8988T (cell line): ENCODE measurements at regions not wholly inside any gene's neighbourhood (a gene's known extent, or its start where the extent isn't known, plus 50 kb on each side); places are given as distances from the start of the nearest gene placed in this dataset.

Source experiments
- DNase-seq: peaks from one replicate; pipeline ENCODE4 v3.0.0; 2011

DNA sequence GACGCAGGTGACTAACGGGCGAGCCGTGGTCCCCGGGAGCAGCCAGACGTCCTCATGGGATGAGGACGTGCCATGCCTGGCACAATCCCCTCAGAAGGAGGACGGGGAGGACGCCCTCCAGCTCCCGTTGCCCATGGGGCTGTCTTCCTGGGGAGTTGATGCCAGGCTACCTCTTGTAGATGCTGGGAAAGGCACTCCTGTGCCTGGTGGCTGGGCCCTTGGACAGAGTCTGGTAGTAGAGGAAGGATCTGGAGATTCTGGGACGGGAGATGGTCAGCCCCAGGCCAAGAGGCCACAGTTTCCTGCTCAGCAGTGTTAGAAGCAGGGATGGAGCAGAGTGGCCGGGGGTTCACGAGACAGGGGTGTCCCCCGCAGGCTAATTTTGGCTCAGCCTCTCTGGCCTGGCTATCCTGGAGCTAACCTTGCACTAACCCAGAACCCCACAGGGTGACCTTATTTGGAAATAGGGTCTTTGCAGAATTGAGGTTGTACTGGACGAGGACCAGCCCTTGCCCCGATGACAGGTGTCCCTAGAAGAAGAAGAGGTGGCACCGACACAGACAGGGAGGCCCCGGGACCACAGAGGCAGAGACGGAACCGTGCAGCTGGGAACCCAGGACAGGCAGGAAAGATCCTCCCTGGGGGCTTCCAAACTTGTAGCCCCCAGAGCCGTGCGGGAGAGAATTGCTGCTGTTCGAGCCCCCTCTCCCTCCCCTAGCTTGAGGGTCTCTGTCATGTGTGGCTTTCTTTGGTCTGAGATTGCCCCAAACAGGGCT is 50.1 kb upstream of the ADRA2C start:
- no peak for DNase-seq

DNA sequence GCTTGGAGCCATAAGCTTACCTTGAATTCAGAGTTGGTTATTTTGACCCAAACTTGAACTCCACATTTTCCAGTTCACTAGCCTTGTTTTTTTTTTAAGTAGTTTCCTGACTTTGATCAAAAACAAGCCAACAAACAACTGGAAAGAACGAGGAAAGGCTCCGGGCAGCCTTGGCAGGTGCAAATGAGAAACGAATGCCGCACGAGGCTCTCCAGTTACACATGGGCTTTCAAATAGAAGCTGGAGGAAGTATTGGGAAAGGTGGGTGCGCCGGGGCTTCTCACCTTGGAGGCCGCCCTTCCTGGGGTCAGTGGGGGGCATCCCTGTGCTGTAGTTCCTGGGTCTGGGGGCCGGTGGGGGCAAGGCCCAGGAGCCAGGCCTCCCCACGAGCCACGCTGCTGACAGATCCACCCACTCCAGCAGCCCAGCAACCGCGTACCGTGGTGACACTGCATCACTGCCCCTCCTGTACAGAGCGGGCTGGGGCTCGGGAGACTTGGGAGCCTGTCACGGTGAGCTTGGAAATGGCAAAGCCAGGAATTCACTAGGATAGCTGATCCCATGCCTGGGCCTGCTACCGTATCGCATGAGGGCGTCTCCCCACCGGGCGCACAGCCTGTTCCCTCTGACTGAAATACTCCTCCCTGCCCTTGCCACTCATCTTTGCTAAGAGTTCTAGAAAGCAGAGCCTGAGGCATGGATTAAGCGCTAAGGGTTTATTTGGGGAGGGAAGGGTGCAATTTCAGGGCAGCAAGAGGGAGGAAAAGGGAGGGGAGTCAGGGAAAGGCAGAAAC is 50.9 kb upstream of the ADRA2C start:
- no peak for DNase-seq

DNA sequence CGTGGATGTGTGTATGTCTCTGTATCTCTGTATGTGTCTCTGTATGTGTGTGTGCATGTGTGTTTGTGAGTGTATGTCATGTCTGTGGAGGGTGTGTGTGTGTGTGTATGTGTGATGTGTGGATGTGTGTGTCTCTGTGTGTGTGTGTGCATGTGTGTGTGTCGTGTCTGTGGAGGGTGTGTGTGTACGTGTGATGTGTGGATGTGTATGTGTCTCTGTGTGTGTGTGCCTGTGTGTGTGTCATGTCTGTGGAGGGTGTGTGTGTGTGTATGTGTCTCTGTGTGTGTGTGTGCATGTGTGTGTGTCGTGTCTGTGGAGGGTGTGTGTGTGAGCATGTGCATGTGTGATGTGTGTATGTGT is 51.6 kb upstream of the ADRA2C start:
- no peak for DNase-seq

DNA sequence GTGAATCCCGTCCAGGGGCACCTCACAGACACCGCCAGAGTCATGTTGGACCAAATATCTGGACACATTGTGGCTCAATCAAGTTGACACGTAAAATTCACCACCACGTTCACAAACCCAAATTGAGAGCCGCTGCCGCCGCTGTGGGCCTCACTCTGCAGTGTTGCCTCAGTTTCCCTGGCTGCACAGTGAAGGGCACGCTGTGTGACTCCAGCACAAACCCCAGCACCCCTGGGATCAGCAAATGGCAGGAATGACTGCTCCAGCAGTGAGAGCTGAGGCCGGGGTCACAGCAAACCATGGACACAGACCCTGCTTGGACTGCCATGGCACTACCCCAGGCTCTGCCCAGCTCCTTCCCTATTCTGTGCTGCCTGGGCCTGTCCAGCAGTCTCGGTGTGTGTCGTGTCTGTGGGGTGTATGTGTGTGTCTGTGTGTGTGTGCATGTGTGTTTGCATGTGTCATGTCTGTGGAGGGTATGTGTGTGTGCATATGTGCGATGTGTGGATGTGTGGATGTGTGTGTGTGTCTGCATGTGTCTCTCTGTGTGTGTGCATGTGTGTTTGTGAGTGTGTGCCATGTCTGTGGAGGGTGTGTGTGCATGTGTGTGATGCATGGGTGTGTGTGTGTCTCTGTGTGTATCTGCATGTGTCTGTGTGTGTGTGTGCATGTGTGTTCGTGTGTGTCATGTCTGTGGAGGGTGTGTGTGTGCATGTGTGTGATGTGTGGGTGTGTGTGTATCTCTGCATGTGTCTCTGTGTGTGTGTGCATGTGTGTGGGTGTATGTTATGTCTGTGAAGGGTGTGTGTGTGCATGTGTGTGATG is 52.2 kb upstream of the ADRA2C start:
- DNase-seq = no peak

DNA sequence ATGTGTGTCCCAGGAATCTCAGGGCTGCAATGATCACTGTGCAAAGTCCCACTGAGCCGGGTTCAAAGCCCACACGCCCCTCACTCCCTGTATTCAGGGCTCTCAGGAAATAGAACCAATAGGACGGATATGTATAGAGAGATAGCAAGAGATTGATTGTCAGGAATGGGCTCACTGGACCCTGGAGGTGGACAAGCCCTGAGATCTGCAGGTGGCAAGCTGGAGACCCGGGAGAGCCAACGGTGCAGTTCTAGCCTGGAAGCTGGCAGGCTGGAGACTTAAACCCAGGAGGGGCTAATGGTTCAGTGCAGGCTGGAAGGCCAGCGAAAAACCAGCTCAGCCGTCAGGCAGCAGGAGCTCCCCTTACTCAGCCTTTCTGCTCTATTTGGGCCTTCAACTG is 52.8 kb upstream of the ADRA2C start:
- DNase-seq = no peak

DNA sequence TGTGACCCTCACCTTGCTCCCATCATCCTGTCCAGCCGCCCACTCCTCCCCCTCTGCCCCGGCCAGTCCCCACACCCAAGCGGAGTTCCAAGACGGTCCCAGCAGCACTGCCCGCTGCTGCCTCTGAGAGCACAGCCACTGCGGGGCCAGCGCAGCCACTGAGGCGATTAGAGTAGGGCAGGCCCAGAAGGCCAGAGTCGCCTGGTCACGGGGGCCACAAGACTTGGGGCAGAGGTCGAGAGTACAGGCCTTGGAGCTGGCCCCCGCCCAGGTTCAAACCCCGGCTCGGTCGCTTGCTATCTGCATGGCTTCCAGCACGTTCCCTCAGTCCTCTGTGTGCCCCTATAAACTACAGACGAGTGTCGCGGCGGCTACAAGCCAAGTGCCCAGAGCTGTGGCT is 53.2 kb upstream of the ADRA2C start:
- no peak for DNase-seq

DNA sequence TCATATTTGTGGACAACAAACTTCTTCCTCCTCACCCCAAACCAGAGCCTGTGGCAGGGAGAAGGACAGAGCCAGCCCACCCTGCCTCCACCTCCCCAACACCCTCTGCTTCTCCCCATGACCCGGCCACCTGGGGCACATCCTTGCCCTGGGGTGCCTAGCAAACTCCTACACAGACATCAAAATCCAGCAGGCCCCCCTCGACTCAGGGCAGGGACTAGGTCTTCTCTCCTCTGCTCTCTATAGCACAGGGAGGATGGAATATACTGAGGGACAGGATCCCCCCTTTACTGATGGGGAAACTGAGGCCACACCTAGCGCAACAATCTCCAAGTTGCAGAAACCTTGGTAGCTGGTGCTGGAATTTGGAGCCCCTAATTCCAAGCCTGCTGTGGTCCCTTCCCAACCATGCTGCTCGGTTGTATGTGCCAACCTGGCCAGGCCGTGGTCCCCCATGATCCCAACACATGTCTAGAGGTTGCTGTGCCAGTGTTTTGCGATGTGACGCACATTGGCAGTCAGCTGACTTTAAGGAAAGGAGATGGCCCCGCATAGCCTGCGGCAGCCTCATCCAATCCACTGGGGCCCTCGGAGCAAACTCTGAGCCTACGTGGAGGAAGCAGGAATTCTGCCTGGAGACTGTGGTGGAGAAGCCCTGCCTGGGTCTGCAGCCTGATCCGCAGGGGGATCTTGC is 53.9 kb upstream of the ADRA2C start:
- no peak for DNase-seq

DNA sequence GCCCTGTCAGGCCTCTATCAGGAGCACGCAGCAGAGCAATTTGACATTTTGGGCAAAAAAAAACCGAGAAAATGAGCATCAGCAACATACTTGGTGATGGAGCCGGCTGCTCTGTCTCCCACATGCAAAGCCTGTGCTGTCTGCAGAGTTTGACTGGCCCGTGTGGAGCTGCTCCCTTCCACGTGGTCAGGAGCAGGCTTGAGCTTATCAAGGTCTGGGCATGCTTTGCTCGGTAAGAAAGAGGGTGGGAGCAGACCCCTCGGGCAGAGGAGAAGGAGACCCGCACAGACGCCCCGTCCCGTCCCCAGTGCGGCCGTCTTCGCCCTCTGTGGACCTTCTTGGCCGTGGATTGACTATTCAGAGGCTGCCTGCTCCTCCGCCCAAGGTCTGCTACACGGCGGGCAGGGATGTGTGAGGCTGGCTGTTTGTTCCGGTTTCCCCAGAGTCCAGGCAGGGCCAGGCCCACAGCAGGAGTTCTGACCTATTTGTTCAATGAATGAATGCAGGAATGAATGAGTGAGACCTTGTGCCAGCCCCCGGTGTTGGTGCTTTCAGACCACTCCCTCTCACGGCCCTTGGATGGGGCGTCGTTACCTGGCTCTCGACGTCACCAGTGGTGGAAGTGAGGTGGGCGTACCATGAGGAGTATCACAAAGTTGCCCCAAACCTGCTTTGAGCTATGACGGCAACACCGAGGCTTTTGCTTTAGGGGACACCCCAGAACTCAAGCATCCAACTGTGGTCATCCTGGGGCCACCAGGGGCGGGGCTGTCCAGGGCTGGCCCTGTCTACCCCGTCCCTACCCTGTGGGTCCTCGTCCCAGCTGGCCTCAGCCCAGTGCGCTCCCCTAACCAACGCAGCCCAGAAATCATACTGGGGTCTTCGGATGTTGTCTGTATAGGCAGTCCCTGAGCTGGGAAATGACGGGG is 54.7 kb upstream of the ADRA2C start:
- DNase-seq = no peak

DNA sequence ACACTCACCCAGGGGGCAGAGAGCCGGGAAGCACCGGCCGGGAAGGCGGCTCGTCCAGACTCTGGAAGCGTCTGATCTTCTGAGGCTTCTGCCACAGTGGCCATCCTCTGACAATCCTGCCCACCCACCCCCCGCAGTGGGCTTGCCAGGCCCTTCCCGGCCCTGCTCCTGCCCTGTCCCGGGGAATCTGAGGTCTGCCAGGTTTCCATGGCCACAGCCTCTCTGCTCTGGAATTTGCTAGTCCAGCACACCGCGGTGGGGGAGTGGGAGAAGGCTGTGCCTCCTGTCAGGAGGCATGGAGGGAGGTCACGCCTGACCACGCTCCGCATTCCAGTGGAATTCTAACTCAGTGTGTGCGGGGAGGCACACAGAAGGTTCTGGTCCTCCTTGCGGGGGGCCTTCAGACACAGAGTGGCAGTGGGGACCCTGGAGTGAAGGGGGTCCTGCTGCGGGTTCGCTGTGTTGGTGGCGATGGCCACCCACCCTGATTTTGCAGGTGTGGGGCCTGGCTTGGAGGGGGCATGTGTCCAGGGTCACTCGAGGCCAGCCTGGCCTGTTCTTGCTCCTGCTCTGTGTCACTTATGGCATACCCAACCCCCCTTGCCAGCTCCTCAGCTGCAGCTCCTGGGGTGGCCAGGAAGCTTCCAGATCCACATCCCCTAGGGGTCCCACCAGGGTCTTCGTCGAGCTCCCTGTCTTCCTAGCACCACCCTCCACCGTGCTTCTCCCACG is 55.6 kb upstream of the ADRA2C start:
- DNase-seq = no peak

DNA sequence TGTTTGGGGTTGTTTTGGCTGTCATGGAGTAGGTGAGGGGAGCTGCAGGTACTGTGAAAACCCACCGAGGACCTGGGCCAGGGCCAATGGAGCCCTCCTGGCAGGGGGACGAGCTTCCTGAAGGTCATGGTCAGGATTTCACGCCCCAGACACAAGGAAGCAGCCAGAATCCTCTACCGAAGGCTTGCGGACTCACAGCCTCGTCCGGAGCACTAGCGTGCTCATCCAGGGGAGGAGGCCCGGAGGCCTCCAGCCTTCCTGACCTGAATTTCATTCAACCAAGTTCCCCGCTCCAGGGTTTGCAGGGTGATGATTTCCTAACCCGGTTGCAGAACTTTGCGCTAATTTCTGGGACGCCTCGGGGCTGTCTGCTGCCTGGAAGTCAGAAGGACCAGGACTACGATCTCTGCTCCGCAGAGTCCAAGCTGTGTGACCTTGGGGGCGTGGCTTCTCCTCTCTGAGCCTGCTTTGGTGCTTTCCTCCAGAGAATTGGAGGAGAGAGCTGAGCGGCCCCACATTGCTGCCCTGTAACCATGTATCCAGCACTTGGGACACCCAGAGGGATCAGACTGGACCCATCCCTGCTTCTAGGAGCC is 56.2 kb upstream of the ADRA2C start:
- DNase-seq = no peak

DNA sequence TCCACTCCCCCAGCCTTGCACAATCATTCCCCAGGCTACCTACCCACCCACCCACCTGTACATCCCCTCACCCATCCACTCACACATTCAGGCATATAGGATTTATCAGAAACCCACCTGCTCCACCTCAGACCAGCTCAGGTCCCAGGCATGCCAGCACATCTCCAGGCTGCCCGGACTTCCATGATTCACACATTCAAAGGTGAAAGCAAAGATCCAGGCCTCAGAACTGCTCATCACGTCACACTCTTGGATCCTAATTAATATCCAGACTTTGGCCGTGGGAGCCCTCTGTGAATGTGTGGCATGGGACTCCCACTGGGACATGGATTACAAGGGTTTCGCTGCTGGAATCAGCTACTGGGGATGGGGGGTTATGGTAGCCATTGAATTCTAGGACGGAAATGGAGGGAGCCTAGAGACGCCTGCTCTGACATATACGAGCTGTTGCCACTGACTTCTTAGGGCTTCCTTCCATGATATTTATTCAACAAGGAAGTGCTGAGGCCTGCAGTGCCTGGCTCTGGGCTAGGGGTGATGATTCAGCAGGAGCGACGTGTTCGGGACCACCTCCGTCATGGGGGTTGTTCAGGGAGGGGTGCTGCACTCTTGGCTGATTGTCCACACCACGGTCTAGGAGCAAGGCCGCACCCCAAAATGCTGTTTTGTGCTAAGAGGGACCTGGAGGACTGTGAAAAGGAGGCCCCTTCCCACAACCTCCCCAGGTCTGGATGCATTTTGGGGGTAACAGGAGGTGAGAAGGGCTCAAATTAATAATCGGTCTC is 56.9 kb upstream of the ADRA2C start:
- no peak for DNase-seq

DNA sequence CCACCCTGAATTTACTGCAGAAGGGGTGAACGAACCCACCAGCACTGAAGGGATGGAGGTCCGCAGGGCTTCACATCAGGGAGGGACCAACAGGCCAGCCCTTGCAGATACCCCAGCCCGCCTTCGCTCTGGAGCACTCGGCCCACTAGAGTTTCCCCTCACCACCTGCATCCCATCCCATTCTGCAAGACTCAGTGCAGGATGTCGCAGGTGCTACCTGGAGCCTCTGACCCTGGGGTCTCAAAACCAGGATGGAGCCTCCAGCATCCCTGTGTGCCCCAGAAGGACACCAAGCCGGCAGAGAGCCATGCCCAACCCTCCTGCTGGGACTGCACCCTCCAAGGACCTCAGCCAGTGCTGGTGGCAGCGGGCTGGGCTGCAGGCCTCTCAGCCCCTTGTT is 57.6 kb upstream of the ADRA2C start:
- DNase-seq = no peak

DNA sequence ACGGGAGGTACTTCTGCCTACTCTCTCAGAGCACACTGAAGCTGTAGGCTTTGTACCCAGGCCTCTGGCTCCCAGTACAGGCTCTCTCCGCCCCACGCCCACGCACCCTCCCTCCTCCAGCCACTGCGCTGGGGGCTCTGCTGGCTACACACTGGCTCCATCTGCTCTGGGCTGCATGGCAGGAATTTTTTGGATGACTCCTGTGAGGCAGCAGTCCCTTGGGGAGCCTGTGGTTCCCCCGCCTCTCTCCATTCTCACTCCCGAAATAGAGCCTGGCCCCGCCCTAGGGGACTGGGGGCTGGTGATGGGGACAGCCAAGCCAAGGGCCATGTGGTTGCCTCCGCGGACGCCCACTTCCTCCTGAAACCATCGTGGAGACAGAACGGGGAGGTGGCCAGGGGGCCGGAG is 58.1 kb upstream of the ADRA2C start:
- DNase-seq = no peak

DNA sequence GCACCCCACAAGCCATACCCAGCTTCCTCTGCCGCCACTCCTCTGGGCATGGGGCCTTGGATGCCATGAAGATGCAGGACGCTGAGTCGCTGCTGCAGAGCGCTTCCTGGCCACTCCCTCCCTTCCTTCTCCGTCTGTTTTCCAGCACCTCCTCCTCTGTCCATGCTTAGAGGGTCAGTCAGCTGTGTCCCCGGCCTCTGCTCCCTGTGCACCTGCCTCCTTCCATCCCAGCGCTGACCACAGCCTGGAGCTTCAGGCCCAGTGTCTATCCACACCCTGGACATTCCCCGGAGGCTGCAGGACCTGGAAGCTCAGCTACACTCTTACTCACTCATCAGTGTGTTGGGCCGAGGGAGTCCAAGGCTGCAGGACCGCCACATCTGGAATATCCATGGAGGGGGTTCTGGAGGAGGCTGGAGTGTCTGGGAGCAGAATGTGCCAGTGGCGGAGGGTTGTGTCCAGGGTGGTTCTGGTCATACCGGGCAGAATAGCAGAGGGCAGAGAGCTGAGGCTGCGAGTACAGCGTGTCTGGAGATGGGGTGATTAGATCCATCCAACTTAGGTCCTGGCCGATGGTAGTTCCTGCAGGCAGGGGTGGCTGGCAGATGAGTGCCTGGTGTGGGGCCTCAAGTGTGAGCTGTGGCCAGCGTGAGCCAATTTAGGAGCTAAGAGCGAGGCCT is 58.6 kb upstream of the ADRA2C start:
- DNase-seq = no peak

DNA sequence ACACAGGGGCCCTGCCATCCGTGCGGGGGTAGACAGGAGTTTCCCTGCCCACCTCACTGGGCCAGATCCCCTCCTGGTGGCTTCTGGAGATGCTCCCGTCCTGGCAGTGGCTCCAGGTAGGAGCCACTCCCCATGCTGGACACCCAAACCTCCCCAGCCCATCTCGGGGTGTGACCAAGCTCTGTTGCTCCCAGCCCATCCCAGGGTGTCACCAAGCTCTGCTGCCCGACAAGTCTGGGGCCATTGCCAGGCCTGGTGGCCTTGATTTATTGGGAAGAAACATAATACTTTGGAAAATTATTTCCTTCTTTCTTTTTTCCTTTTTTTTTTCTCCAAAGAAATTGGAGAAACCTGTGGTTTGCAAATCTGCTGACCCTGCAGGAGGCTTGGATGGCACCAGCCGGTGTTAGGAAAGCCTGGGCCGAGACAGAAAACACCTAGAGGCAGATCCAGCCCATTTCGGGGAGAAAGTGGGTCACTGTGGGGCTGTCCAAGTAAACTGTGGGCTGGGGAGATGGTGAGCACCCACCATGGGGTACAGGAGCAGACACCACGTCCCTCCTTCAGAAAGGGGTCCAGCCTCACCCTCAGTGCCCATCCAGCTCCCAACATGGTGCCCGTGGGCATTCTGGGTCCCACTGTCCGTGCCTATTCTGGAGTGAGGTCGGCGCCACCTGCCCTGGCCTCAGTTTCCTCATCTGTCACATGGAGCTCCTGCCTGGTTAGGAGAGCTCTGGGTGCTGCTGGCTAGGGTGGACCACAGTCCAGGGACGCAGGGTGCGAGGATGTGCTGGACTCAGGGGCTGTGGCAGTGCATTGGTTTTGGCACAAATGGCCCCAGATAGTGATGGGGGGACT is 59.4 kb upstream of the ADRA2C start:
- no peak for DNase-seq

DNA sequence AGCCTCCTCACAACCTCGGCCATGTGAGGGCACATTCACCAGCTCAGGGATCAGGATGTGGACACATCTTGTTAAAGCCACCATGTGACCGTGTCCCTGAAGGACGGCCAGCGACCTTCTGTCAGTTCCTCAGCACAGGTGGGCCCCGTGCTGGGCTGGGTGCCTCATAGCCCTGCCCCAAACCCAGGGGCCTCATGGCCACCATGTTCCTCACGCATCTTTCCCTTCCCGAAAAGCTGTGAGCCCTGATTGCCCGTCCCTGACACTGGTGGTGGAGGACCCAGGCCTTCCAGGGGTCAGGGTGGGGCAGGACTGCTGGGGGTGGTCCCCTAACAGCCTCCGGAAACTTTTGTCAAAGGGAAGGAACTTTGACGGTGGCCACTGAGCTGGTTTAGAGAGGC is 60.1 kb upstream of the ADRA2C start:
- no peak for DNase-seq

DNA sequence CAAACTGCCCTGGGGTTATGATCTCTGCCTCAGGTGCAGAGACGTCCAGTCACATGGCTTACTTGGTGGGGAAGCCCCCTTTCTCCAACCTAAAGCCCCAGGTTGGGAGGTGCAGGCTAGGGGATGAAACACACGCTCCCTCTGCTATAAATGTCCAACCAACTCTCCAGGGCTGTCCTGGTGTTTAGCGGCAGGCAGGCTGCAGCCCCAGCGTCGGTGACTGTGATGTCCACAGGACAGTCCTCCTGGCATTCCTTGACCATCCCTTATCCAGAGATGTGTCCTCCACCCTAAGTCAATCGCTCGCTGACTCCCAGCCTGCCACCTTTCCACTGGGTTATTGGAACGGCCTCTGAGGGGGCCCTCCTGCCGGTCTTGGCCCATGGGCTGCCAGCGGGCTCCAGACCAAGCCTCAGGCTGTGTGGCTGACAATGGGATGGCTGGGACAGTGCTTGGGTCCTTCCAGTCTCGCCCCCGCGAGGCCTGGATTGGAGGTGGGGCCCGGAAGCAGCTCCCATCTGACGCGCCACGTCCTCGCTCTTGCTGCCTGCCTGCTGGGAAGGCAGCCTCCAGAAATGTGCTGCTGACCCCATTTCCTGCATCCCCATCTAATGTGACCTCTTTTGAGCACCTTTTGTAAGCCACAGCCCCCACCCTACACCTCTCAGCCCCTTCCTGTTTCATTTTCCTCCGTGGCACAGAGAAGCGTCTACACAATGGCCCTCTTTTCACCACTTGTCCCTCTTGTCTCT is 60.8 kb upstream of the ADRA2C start:
- no peak for DNase-seq

DNA sequence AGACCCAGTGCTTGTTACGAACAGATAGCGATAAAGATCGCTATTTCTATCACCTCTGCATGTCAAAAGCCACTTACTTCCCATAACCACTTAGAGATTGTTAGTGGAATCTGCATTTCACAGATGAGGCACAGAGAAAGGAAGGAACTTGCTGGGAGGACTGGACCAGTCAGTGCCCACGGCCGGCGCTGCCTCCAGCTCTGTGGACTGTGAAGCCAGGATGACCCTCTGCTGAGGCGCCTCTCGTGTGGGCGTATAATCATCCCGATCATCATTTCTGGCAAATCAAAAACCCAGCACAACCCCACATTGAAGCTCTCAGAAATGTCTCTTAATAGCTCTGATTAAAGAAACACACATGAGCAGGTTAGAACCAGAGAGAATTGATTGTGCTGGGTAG is 61.5 kb upstream of the ADRA2C start:
- DNase-seq = no peak
